Mucosa of rectum (tissue), 2 donors: ENCODE measurements at regions not wholly inside any gene's neighbourhood (a gene's known extent, or its start where the extent isn't known, plus 50 kb on each side); places are given as distances from the start of the nearest gene placed in this dataset.

ENCODE experiments used
- H3K27ac ChIP-seq, 2 donors: one replicate each; pipeline ENCODE4 v1.7.0; 2013; ENCODE audit warnings: inconsistent platforms in 2 of 2, low read depth in 2 of 2, low read length in 2 of 2
- H3K27me3 ChIP-seq, 2 donors: one replicate each; pipeline ENCODE4 v1.7.0; 2013; ENCODE audit warnings: low read length in 2 of 2; ENCODE audit not compliant: control insufficient read depth in 2 of 2, insufficient read depth in 2 of 2
- H3K36me3 ChIP-seq, 2 donors: one replicate each; pipeline ENCODE4 v1.7.0; 2013; ENCODE audit warnings: low read length in 2 of 2; ENCODE audit not compliant: control insufficient read depth in 2 of 2, insufficient read depth in 2 of 2
- H3K4me1 ChIP-seq, 2 donors: one replicate each; pipeline ENCODE4 v1.7.0; 2013; ENCODE audit warnings: low read length in 2 of 2, mild to moderate bottlenecking in 1 of 2; ENCODE audit not compliant: control insufficient read depth in 2 of 2, insufficient read depth in 2 of 2
- H3K4me3 ChIP-seq, 2 donors: one replicate each; pipeline ENCODE4 v1.7.0; 2013; ENCODE audit warnings: low read length in 2 of 2
- H3K9ac ChIP-seq, 2 donors: one replicate each; pipeline ENCODE4 v1.7.0; 2013; ENCODE audit warnings: low read length in 2 of 2, low read depth in 1 of 2, mild to moderate bottlenecking in 1 of 2
- H3K9me3 ChIP-seq, 2 donors: one replicate each; pipeline ENCODE4 v1.7.0; 2013; ENCODE audit warnings: low read length in 2 of 2; ENCODE audit not compliant: control insufficient read depth in 2 of 2
- donor health status: healthy.
- donor health status: Normal muscosa, but diverticular disease.

GRCh38 chr2:150955231-150955630, 306.4 kb downstream of the RBM43 start:
- Histone ChIP-seq H3K36me3 (no peaks in the 10 kb centered on the region), H3K4me3 (no peak overlapping the region), H3K4me1 (no peaks in the 10 kb centered on the region), H3K27me3 (no peaks in the 10 kb centered on the region), H3K9ac (no peak overlapping the region), H3K27ac (no peak overlapping the region), H3K9me3 (no peaks in the 10 kb centered on the region)

DNA sequence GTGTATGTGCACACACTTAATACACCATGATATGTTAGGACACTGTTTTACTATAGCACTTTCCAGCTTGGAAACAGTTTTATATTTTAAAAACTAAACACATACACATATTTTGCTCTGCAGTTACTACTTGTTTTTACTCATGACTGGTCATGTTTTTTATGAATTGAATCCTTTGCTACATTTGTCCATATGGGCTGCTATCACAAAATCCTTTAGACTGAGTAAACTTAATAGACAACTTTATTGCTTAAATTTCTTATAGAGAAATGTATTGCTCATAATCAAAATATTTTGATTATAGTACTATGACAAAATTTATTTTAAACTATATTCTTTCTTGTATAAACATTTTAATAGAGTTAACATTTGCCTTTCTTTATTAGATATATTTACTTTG, 314.8 kb downstream of the RBM43 start:
- Histone ChIP-seq H3K4me3 (no peak overlapping the region), H3K9ac (no peak overlapping the region), H3K9me3 (no peaks in the 10 kb centered on the region), H3K36me3 (no peaks in the 10 kb centered on the region), H3K4me1 (no peaks in the 10 kb centered on the region), H3K27ac (no peak overlapping the region), H3K27me3 (no peaks in the 10 kb centered on the region)

GRCh38 chr2:150944315-150944714, 317.3 kb downstream of the RBM43 start:
- H3K27me3 ChIP-seq, result no peaks in the 10 kb centered on the region
- H3K9ac ChIP-seq, result no peak overlapping the region
- no peak overlapping the region for H3K27ac ChIP-seq
- H3K36me3 ChIP-seq, result no peaks in the 10 kb centered on the region
- H3K4me1 ChIP-seq, result no peaks in the 10 kb centered on the region
- no peak overlapping the region for H3K4me3 ChIP-seq
- no peaks in the 10 kb centered on the region for H3K9me3 ChIP-seq

DNA sequence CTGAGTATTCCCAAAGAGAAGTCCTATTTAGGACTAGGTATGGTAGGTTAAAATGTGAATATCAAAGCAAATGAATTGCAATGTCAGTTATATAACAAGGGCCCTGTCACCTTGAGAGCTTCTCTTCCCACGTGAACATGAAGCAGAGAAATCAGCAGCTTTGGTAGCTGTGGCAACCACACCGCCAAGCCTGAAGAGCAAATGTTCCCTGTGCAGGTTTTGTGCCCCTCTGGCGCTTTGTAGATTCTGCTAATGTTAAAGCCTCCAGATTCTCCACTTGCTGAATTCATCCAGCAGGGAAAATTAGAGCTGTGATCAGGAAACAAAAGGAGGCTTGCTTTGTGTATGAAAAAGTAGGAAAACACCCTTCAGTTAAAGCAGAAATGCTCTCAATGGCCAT, 322.6 kb downstream of the RBM43 start:
- H3K27me3 ChIP-seq, result no peaks in the 10 kb centered on the region
- no peak overlapping the region for H3K27ac ChIP-seq
- H3K36me3 ChIP-seq, result no peaks in the 10 kb centered on the region
- H3K4me1 ChIP-seq, result no peaks in the 10 kb centered on the region
- no peak overlapping the region for H3K9ac ChIP-seq
- no peaks in the 10 kb centered on the region for H3K9me3 ChIP-seq
- no peak overlapping the region for H3K4me3 ChIP-seq

- Histone ChIP-seq H3K27ac (no peak overlapping the region), H3K9me3 (no peaks in the 10 kb centered on the region), H3K4me1 (no peaks in the 10 kb centered on the region), H3K9ac (no peak overlapping the region), H3K27me3 (no peaks in the 10 kb centered on the region), H3K36me3 (no peaks in the 10 kb centered on the region), H3K4me3 (no peak overlapping the region)
Measured at GRCh38 chr2:150938527-150938926, 323.1 kb downstream of the RBM43 start.

DNA sequence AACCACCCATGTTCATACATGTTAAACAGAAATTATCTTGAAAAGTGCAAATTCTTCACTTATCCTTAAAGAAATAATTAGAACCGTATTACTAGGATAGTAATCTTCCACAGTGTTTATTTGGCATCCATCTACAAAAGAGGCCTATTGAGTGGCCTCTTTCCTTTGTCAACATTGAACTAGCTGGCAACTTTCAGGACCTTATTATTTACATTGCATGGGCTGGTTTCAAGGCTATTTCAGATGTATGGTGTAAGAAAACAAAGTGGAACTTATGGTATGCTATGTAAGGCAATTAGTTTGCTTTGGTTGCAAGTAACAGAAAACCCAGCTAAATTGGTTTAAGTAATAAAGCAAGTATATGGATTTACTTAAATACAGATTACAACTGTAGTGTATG, 324.6 kb downstream of the RBM43 start:
- H3K4me1 ChIP-seq, result no peaks in the 10 kb centered on the region
- no peaks in the 10 kb centered on the region for H3K27me3 ChIP-seq
- no peaks in the 10 kb centered on the region for H3K9me3 ChIP-seq
- H3K9ac ChIP-seq, result no peak overlapping the region
- no peaks in the 10 kb centered on the region for H3K36me3 ChIP-seq
- H3K4me3 ChIP-seq, result no peak overlapping the region
- H3K27ac ChIP-seq, result no peak overlapping the region

DNA sequence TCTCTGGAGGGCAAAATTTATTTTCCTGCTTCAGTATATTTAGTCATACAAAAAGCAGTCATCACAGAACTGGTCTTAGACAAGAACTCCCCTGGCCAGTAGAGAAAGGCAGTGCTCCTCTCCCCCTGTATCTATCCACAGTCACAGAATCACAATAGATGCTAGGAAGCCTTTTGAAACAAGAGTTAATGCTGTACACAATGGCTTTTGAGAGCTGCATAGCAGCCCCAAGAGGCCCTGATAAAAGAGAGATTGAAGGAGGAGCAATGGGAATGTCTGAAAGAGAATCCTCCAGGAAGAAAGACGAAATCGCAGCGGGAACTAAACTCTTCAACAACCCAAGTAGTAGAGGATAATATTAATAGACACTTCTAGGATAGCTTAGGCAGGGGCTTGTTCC, 330.2 kb downstream of the RBM43 start:
- H3K36me3 ChIP-seq, result no peaks in the 10 kb centered on the region
- no peak overlapping the region for H3K4me3 ChIP-seq
- H3K27me3 ChIP-seq, result no peaks in the 10 kb centered on the region
- H3K9ac ChIP-seq, result no peak overlapping the region
- no peaks in the 10 kb centered on the region for H3K4me1 ChIP-seq
- no peaks in the 10 kb centered on the region for H3K9me3 ChIP-seq
- no peak overlapping the region for H3K27ac ChIP-seq

- no peak overlapping the region for H3K9ac ChIP-seq
- H3K4me3 ChIP-seq, result no peak overlapping the region
- H3K4me1 ChIP-seq, result no peaks in the 10 kb centered on the region
- no peaks in the 10 kb centered on the region for H3K36me3 ChIP-seq
- no peaks in the 10 kb centered on the region for H3K9me3 ChIP-seq
- H3K27me3 ChIP-seq, result no peaks in the 10 kb centered on the region
- H3K27ac ChIP-seq, result no peak overlapping the region
Measured at GRCh38 chr2:150925611-150926010, 336.1 kb downstream of the RBM43 start.

DNA sequence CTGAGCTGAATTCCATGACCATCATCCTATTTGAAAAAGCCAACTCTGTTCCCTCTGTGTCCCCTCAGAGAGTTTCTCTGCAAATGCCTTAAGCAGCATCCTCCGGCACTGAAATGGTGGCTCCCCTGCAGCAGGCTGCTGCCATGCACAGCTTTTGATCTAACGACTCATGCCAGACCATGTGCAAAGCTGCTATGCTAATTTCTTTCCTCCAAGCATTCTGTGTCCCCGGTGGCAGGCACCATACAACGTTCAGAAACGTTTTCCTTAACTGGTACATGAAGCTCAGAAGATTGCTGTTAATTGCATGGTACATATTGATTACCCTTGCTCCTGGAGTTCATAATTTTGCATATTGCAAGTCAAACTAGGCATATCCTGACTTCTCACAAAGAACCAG, 336.8 kb downstream of the RBM43 start:
- no peak overlapping the region for H3K27ac ChIP-seq
- H3K9me3 ChIP-seq, result no peaks in the 10 kb centered on the region
- H3K36me3 ChIP-seq, result no peaks in the 10 kb centered on the region
- H3K4me3 ChIP-seq, result no peak overlapping the region
- H3K27me3 ChIP-seq, result no peaks in the 10 kb centered on the region
- no peaks in the 10 kb centered on the region for H3K4me1 ChIP-seq
- H3K9ac ChIP-seq, result no peak overlapping the region

DNA sequence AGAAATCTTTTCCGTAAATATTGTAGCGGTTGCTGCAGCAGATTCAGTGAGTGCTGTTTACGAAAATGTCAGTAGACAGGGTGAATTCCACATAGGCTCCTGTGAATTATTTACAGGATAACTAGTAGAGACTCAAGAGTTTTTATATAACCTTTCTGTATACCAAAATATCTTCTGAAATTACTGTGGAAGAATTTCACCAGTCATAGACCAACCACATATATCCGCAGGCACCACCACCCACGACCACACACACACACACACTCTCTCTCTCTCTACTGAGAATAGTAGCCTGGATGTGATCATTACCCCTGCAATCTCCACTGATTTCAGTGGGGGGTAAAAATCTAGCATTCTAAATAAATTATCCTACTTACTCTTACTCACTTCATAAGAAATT, 341.8 kb downstream of the RBM43 start:
- H3K27ac ChIP-seq, result no peak overlapping the region
- no peaks in the 10 kb centered on the region for H3K27me3 ChIP-seq
- H3K36me3 ChIP-seq, result no peaks in the 10 kb centered on the region
- H3K9ac ChIP-seq, result no peak overlapping the region
- no peak overlapping the region for H3K4me3 ChIP-seq
- no peaks in the 10 kb centered on the region for H3K4me1 ChIP-seq
- H3K9me3 ChIP-seq, result no peaks in the 10 kb centered on the region

- Histone ChIP-seq H3K4me3 (no peak overlapping the region), H3K9me3 (no peaks in the 10 kb centered on the region)
Measured at GRCh38 chr2:150917961-150918713, 343.5 kb downstream of the RBM43 start.

More at GRCh38 chr2:150917961-150918713, 343.5 kb downstream of the RBM43 start:
- no peak overlapping the region for H3K27ac ChIP-seq
- H3K4me1 ChIP-seq, result no peaks in the 10 kb centered on the region
- H3K27me3 ChIP-seq, result no peaks in the 10 kb centered on the region
- H3K9ac ChIP-seq, result no peak overlapping the region
- H3K36me3 ChIP-seq, result no peaks in the 10 kb centered on the region
